Heart left ventricle (tissue), 13 donors: ENCODE measurements at regions not wholly inside any gene's neighbourhood (a gene's known extent, or its start where the extent isn't known, plus 50 kb on each side); places are given as distances from the start of the nearest gene placed in this dataset.

ENCODE experiments used
- CTCF ChIP-seq, 12 donors: fragments of 200-600 bp; sonication (generic) in 4 of 12; IDR thresholded peaks; one replicate each; pipeline versions ENCODE4 v1.5.0 to v1.8.0; 2018 to 2022; ENCODE audit warnings: antibody characterized with exemption in 12 of 12, mild to moderate bottlenecking in 5 of 12
- POLR2A ChIP-seq, 2 donors: fragments of 450-650 bp; IDR thresholded peaks; one replicate each; pipeline ENCODE4 v1.6.1; 2017; ENCODE audit warnings: antibody characterized with exemption in 2 of 2, mild to moderate bottlenecking in 2 of 2, moderate library complexity in 2 of 2
- donor health status: ischemic (EF 13 %, LVEDD 7.1; RV severe dilation, severe dysfunction).
- donor health status: DM: no; HTN: yes; CAD: no.
- donor health status: DM: no; HTN: no; CAD: no.
- donor health status: ischemic (EF 25% LVEDD 6.9; RV normal size, moderate dysfunction).
- donor health status: ischemic (EF 25% LVEDD 5.7; RV mildly dilated, moderate dysfunction).
- donor health status: ischemic (EF 35%, LVEDD 5.7; RV mildly dilated, moderate dysfunction).
- donor health status: nonischemic (EF 11% LVEDD 7.7; RV severe dilation, severe dysfunction).
- donor health status: DM: yes; HTN: yes; CAD: no.
- donor health status: PGD.
- donor health status: ischemic (EF 29% LVEDD 5.4; RV normal size, mild dysfunction).
- donor health status: nonischemic (EF 23%, LVEDD 6.1; RV moderate dilation, normal function).

GRCh38 chrX:95762716-95763115 lies 921.9 kb upstream of the DIAPH2 start:
- no peak for TF ChIP-seq POLR2A (IDR thresholded peaks at IDR 0.05)
- TF ChIP-seq CTCF (IDR thresholded peaks at IDR 0.05) = no peak
